SH-SY5Y (cell line): ENCODE measurements at regions not wholly inside any gene's neighbourhood (a gene's known extent, or its start where the extent isn't known, plus 50 kb on each side); places are given as distances from the start of the nearest gene placed in this dataset.

ENCODE experiments used
- GATA2 ChIP-seq: IDR thresholded peaks from 2 replicates; pipeline ENCODE4 v1.6.1; 2011; ENCODE audit warnings: mild to moderate bottlenecking, low read depth, low read length
- GATA3 ChIP-seq: IDR thresholded peaks from 2 replicates; pipeline ENCODE4 v1.6.1; 2011; ENCODE audit warnings: low read depth, mild to moderate bottlenecking, low read length, moderate library complexity

DNA sequence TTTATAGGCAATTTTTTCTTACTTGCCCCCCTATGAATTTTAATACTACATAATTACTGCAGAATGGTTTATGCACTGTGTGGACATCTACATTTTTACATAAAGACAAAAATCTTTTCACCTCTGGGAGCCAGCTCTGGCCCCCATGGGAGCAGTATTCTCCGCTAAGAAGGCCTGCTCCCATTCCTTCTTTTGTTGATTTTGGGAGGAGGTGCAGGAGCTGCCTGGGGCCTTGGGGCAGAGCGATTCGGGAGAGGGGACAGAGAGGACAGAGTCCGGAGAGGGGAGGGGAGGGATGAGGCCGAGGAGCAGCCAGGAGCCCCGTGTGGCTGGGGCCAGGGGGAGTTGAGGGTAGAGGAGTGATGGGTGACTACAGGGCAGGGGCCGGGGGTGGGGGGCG, 452.0 kb downstream of the PREX1 start:
- TF ChIP-seq GATA2 (no peak), GATA3 (no peak)
